IPS-20b (cell line): ENCODE measurements at regions not wholly inside any gene's neighbourhood (a gene's known extent, or its start where the extent isn't known, plus 50 kb on each side); places are given as distances from the start of the nearest gene placed in this dataset.
A peak's percentile ranks its signal among the peaks of the same experiment; 100 is the strongest.
"Not testable (repeated sequence)": the region's sequence is repeated elsewhere in the genome, so short reads cannot be mapped to it uniquely, and the experiment has no call there.

Experiments used
- H3K27ac ChIP-seq: one replicate; pipeline ENCODE4 v1.5.1; 2013; ENCODE audit warnings: low read length
- H3K27me3 ChIP-seq: 2 replicates; pipeline ENCODE4 v1.6.1; 2013; ENCODE audit warnings: mild to moderate bottlenecking, low read length, inconsistent platforms; ENCODE audit not compliant: insufficient read depth
- H3K36me3 ChIP-seq: 2 replicates; pipeline ENCODE4 v1.6.1; 2013; ENCODE audit warnings: low read depth, mild to moderate bottlenecking, inconsistent platforms, low read length, moderate library complexity; ENCODE audit not compliant: insufficient read depth
- H3K4me1 ChIP-seq: 2 replicates; pipeline ENCODE4 v1.6.1; 2013; ENCODE audit warnings: mild to moderate bottlenecking, control low read depth, inconsistent platforms, low read length, moderate library complexity; ENCODE audit not compliant: insufficient read depth
- H3K4me3 ChIP-seq: 2 replicates; pipeline ENCODE4 v1.5.1; 2013; ENCODE audit warnings: mild to moderate bottlenecking, low read length, inconsistent platforms
- H3K9ac ChIP-seq: 2 replicates; pipeline ENCODE4 v1.6.1; 2013; ENCODE audit warnings: low read depth, mild to moderate bottlenecking, inconsistent platforms, low read length, moderate library complexity
- H3K9me3 ChIP-seq: 2 replicates; pipeline ENCODE4 v1.6.1; 2013; ENCODE audit warnings: mild to moderate bottlenecking, low read depth, low read length, inconsistent platforms; ENCODE audit not compliant: insufficient read depth

- not testable (repeated sequence) for H3K9ac ChIP-seq, H3K9me3 ChIP-seq, H3K27ac ChIP-seq, H3K4me1 ChIP-seq, H3K36me3 ChIP-seq, H3K4me3 ChIP-seq
- H3K27me3 ChIP-seq: peaks cover 60% of the 10 kb centered on the region
Observed at GRCh38 chr9:62843145-62843544, 1653.3 kb downstream of the SPATA31A7 start.

- not testable (repeated sequence) for H3K4me1 ChIP-seq, H3K27ac ChIP-seq, H3K9ac ChIP-seq, H3K4me3 ChIP-seq, H3K36me3 ChIP-seq, H3K9me3 ChIP-seq
- peaks cover 55% of the 10 kb centered on the region for H3K27me3 ChIP-seq
Observed at GRCh38 chr9:62843706-62844290, 1654.0 kb downstream of the SPATA31A7 start.

- H3K9me3 ChIP-seq, H3K27ac ChIP-seq, H3K36me3 ChIP-seq, H3K4me3 ChIP-seq, H3K9ac ChIP-seq, H3K4me1 ChIP-seq: not testable (repeated sequence)
- peaks cover 48% of the 10 kb centered on the region for H3K27me3 ChIP-seq
Observed at GRCh38 chr9:62844681-62845185, 1654.9 kb downstream of the SPATA31A7 start.

GRCh38 chr9:62848258-62848657 is 1658.4 kb downstream of the SPATA31A7 start:
- not testable (repeated sequence) for H3K36me3 ChIP-seq, H3K9me3 ChIP-seq, H3K4me1 ChIP-seq, H3K27ac ChIP-seq, H3K4me3 ChIP-seq, H3K9ac ChIP-seq
- H3K27me3 ChIP-seq: peaks cover 55% of the 10 kb centered on the region

- not testable (repeated sequence) for H3K9me3 ChIP-seq, H3K27ac ChIP-seq, H3K36me3 ChIP-seq, H3K4me1 ChIP-seq, H3K4me3 ChIP-seq, H3K9ac ChIP-seq
- peaks cover 48% of the 10 kb centered on the region for H3K27me3 ChIP-seq
Observed at GRCh38 chr9:62849991-62850390, 1660.2 kb downstream of the SPATA31A7 start.

GRCh38 chr9:62857280-62857679 is 1667.4 kb downstream of the SPATA31A7 start:
- not testable (repeated sequence) for H3K4me3 ChIP-seq, H3K27ac ChIP-seq, H3K9me3 ChIP-seq, H3K36me3 ChIP-seq, H3K4me1 ChIP-seq, H3K9ac ChIP-seq
- H3K27me3 ChIP-seq: peaks cover 60% of the 10 kb centered on the region

- not testable (repeated sequence) for H3K4me1 ChIP-seq, H3K9me3 ChIP-seq, H3K4me3 ChIP-seq, H3K9ac ChIP-seq, H3K27ac ChIP-seq, H3K36me3 ChIP-seq
- H3K27me3 ChIP-seq: peaks cover 61% of the 10 kb centered on the region
Observed at GRCh38 chr9:62858240-62858639, 1668.4 kb downstream of the SPATA31A7 start.

GRCh38 chr9:62860939-62861860 is 1671.4 kb downstream of the SPATA31A7 start:
- not testable (repeated sequence) for H3K9ac ChIP-seq, H3K27ac ChIP-seq, H3K4me1 ChIP-seq, H3K9me3 ChIP-seq, H3K4me3 ChIP-seq, H3K36me3 ChIP-seq
- peaks cover 76% of the 10 kb centered on the region for H3K27me3 ChIP-seq

GRCh38 chr9:62862180-62862579 is 1672.3 kb downstream of the SPATA31A7 start:
- H3K4me1 ChIP-seq, H3K9me3 ChIP-seq, H3K36me3 ChIP-seq, H3K4me3 ChIP-seq, H3K27ac ChIP-seq, H3K9ac ChIP-seq: not testable (repeated sequence)
- peaks cover 81% of the 10 kb centered on the region for H3K27me3 ChIP-seq

- not testable (repeated sequence) for H3K4me3 ChIP-seq, H3K36me3 ChIP-seq, H3K9me3 ChIP-seq, H3K27ac ChIP-seq, H3K9ac ChIP-seq, H3K4me1 ChIP-seq
- peaks cover 87% of the 10 kb centered on the region for H3K27me3 ChIP-seq
Observed at GRCh38 chr9:62863319-62863718, 1673.5 kb downstream of the SPATA31A7 start.

- H3K27me3 ChIP-seq: peaks cover 87% of the 10 kb centered on the region
- not testable (repeated sequence) for H3K36me3 ChIP-seq, H3K4me1 ChIP-seq, H3K27ac ChIP-seq, H3K9ac ChIP-seq, H3K9me3 ChIP-seq
- H3K4me3 ChIP-seq: peak overlapping the region; percentile 74; the same call in 1 of the 2 replicates
Observed at GRCh38 chr9:62863867-62864266, 1674.0 kb downstream of the SPATA31A7 start.
